CD14-positive monocyte (primary cell): ENCODE measurements at regions not wholly inside any gene's neighbourhood (a gene's known extent, or its start where the extent isn't known, plus 50 kb on each side); places are given as distances from the start of the nearest gene placed in this dataset.

Source experiments
- DNase-seq, 3 donors: peaks; one replicate each; pipeline ENCODE4 v3.0.0-alpha.2; 2011 to 2022
- H2AFZ ChIP-seq: 2 replicates; pipeline ENCODE4 v1.6.0; 2012; ENCODE audit warnings: mild to moderate bottlenecking, low read depth, low read length, inconsistent platforms; ENCODE audit not compliant: insufficient read depth, poor library complexity, severe bottlenecking
- H3K27ac ChIP-seq, 2 donors: 1 replicate in 1 of 2; 2 replicates in 1 of 2; pipeline ENCODE4 v1.5.1; 2012 to 2013; ENCODE audit warnings: low read length in 2 of 2, control low read depth in 1 of 2, inconsistent platforms in 1 of 2, low read depth in 1 of 2, mild to moderate bottlenecking in 1 of 2
- H3K27me3 ChIP-seq, 2 donors: one replicate each; pipeline versions ENCODE4 v1.6.0 to v1.6.1; 2011 to 2013; ENCODE audit warnings: low read length in 2 of 2; ENCODE audit not compliant: control insufficient read depth in 2 of 2, insufficient read depth in 2 of 2
- H3K36me3 ChIP-seq, 2 donors: replicated peaks in 1 of 2; 1 replicate in 1 of 2; 2 replicates in 1 of 2; pipeline versions ENCODE4 v1.5.1 to v1.6.1; 2012 to 2013; ENCODE audit warnings: low read length in 2 of 2, control low read depth in 1 of 2, inconsistent platforms in 1 of 2, mild to moderate bottlenecking in 1 of 2; ENCODE audit not compliant: insufficient read depth in 2 of 2, control insufficient read depth in 1 of 2
- H3K4me1 ChIP-seq, 2 donors: 1 replicate in 1 of 2; 2 replicates in 1 of 2; pipeline versions ENCODE4 v1.5.1 to v1.6.1; 2012 to 2013; ENCODE audit warnings: low read length in 2 of 2, control low read depth in 1 of 2, inconsistent platforms in 1 of 2, mild to moderate bottlenecking in 1 of 2, moderate library complexity in 1 of 2; ENCODE audit not compliant: insufficient read depth in 2 of 2, control insufficient read depth in 1 of 2
- H3K4me2 ChIP-seq: replicated peaks from 2 replicates; pipeline ENCODE3; 2012; ENCODE audit warnings: low read length, moderate library complexity, mild to moderate bottlenecking; ENCODE audit not compliant: poor library complexity, severe bottlenecking; ENCODE audit errors: extremely low read depth
- H3K4me3 ChIP-seq, 3 experiments: fragments of 200-600 bp in 1 of 3; sonication (generic) in 1 of 3; replicated peaks in 1 of 3; 1 replicate in 2 of 3; 2 replicates in 1 of 3; pipeline ENCODE4 v1.5.1; 2011 to 2013; ENCODE audit warnings: low read length in 3 of 3, mild to moderate bottlenecking in 3 of 3, control low read depth in 2 of 3, low read depth in 2 of 3, inconsistent platforms in 1 of 3, moderate library complexity in 1 of 3
- H3K79me2 ChIP-seq: 2 replicates; pipeline ENCODE4 v1.6.0; 2012; ENCODE audit warnings: mild to moderate bottlenecking, control low read depth, inconsistent platforms, low read length, moderate library complexity; ENCODE audit not compliant: insufficient read depth
- H3K9ac ChIP-seq: 2 replicates; pipeline ENCODE4 v1.6.0; 2017; ENCODE audit warnings: low read length, mild to moderate bottlenecking; ENCODE audit not compliant: insufficient read depth, poor library complexity, severe bottlenecking
- H3K9me3 ChIP-seq, 2 donors: replicated peaks in 1 of 2; 1 replicate in 1 of 2; 2 replicates in 1 of 2; pipeline versions ENCODE4 v1.5.1 to v1.6.1; 2012 to 2013; ENCODE audit warnings: low read length in 2 of 2, control low read depth in 1 of 2; ENCODE audit not compliant: control insufficient read depth in 1 of 2, insufficient read depth in 1 of 2
- H4K20me1 ChIP-seq: 2 replicates; pipeline ENCODE4 v1.6.0; 2012; ENCODE audit warnings: mild to moderate bottlenecking, low read length, control low read depth, moderate library complexity; ENCODE audit not compliant: insufficient read depth
- H3K27ac Mint-ChIP-seq, 7 donors: one replicate each; pipeline ENCODE4 v1.8.0; 2020; ENCODE audit warnings: mild to moderate bottlenecking in 7 of 7, mixed read lengths in 7 of 7, moderate library complexity in 6 of 7, inconsistent platforms in 2 of 7
- H3K27me3 Mint-ChIP-seq, 3 donors: one replicate each; pipeline ENCODE4 v1.8.0; 2021 to 2022; ENCODE audit warnings: low read depth in 3 of 3, mild to moderate bottlenecking in 3 of 3, mixed read lengths in 3 of 3, moderate library complexity in 3 of 3, inconsistent platforms in 1 of 3
- H3K36me3 Mint-ChIP-seq, 2 donors: one replicate each; pipeline ENCODE4 v1.8.0; 2020; ENCODE audit warnings: mixed read lengths in 2 of 2, inconsistent platforms in 1 of 2, mild to moderate bottlenecking in 1 of 2
- H3K4me1 Mint-ChIP-seq: one replicate; pipeline ENCODE4 v1.8.0; 2020; ENCODE audit warnings: mild to moderate bottlenecking, mixed read lengths
- H3K4me3 Mint-ChIP-seq, 2 donors: one replicate each; pipeline ENCODE4 v1.8.0; 2020; ENCODE audit warnings: mild to moderate bottlenecking in 2 of 2, mixed read lengths in 2 of 2, moderate library complexity in 1 of 2
- H3K9me3 Mint-ChIP-seq, 7 donors: one replicate each; pipeline ENCODE4 v1.8.0; 2020 to 2022; ENCODE audit warnings: mixed read lengths in 7 of 7, mild to moderate bottlenecking in 6 of 7, moderate library complexity in 6 of 7, inconsistent platforms in 2 of 7
- WGBS: methylation state at CpG from one replicate; pipeline ENCODE4 v1.1.5; 2013; ENCODE audit warnings: missing lambda C conversion rate; ENCODE audit not compliant: insufficient coverage; 5-methylcytosine and 5-hydroxymethylcytosine counted together
- intact Hi-C, 2 donors: fragments of 100-400 bp; cut with micrococcal nuclease; formaldehyde crosslinking; loops; one replicate each; pipeline versions ENCODE4 v1.15.0 to v1.15.1; 2023
- TF ChIP-seq, protein P1 (sequence below): fragments of 200-600 bp; IDR thresholded peaks from one replicate; pipeline ENCODE4 v1.8.0; 2022; ENCODE audit warnings: antibody characterized with exemption, mild to moderate bottlenecking

DNA sequence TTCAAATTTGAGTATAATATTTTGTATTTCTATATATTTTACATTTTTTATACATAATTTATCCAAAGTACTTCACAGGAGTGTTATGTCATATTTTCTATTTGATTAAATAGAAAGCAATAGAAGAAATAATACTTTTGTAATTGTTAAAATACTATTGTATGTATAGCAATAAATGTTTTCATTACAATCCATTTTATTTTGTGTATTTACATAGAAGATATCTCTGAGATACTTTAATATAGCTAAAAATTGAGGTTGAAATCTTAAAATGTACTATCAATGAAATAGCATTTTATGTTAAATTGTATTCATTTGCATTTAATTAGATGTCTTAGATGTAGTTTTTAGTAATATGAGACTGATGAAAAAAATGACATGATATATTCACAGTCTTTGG lies 1109.6 kb upstream of the MIR17HG start:
- Histone ChIP-seq H3K79me2 (no peaks in the 10 kb centered on the region), H3K9ac (no peak overlapping the region), H3K9me3 (peaks cover 4 to 13% of the 10 kb centered on the region in 2 donors), H3K27me3 (no peaks in the 10 kb centered on the region), H4K20me1 (no peaks in the 10 kb centered on the region), H3K4me2 (no peak overlapping the region), H3K27ac (no peak overlapping the region), H3K36me3 (no peaks in the 10 kb centered on the region), H2AFZ (no peak overlapping the region), H3K4me1 (no peaks in the 10 kb centered on the region), H3K4me3 (no peak overlapping the region)
- Mint-ChIP-seq H3K4me3 (no peak overlapping the region), H3K36me3 (no peaks in the 10 kb centered on the region), H3K27ac (no peak overlapping the region), H3K27me3 (peaks cover 0 to 5% (median 0%) of the 10 kb centered on the region in 3 donors), H3K9me3 (peaks cover 0 to 15% (median 7%) of the 10 kb centered on the region in 7 donors), H3K4me1 (no peaks in the 10 kb centered on the region)
- DNase-seq = no peak
- intact Hi-C loops = no loop called here
- TF ChIP-seq, protein P1, sequence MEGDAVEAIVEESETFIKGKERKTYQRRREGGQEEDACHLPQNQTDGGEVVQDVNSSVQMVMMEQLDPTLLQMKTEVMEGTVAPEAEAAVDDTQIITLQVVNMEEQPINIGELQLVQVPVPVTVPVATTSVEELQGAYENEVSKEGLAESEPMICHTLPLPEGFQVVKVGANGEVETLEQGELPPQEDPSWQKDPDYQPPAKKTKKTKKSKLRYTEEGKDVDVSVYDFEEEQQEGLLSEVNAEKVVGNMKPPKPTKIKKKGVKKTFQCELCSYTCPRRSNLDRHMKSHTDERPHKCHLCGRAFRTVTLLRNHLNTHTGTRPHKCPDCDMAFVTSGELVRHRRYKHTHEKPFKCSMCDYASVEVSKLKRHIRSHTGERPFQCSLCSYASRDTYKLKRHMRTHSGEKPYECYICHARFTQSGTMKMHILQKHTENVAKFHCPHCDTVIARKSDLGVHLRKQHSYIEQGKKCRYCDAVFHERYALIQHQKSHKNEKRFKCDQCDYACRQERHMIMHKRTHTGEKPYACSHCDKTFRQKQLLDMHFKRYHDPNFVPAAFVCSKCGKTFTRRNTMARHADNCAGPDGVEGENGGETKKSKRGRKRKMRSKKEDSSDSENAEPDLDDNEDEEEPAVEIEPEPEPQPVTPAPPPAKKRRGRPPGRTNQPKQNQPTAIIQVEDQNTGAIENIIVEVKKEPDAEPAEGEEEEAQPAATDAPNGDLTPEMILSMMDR = no peak

DNA sequence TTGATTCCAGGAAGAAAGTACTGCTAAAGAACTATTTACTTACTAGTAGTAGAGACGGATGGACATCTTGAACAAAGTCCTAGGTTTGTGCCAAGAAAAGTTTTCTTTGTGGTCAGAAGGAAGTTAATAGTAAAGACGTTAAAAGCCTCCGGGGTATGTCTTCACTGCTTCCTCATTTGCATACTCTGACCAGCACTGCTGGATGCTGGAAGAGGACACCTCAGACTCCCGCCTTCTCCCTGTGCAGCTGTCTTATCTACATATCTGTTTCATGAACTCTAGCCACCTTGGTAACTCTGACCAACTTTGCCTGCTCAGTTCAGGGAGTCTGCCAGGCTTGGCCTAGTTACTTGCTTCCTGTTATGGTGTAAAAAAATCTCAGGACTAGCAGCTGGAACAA lies 1109.1 kb upstream of the MIR17HG start:
- intact Hi-C loops = no loop called here
- H3K9me3 Mint-ChIP-seq = peaks cover 0 to 13% (median 7%) of the 10 kb centered on the region in 7 donors

More for the DNA sequence above, 1109.1 kb upstream of the MIR17HG start:
- no peak for DNase-seq
- TF ChIP-seq, protein P1 = no peak
- H3K4me1 ChIP-seq = no peaks in the 10 kb centered on the region
- no peak overlapping the region for H3K4me2 ChIP-seq
- H4K20me1 ChIP-seq = no peaks in the 10 kb centered on the region
- H3K4me3 Mint-ChIP-seq = no peak overlapping the region
- no peak overlapping the region for H2AFZ ChIP-seq
- H3K4me3 ChIP-seq = no peak overlapping the region
- peaks cover 4 to 12% of the 10 kb centered on the region in 2 donors for H3K9me3 ChIP-seq
- no peaks in the 10 kb centered on the region for H3K27me3 ChIP-seq
- H3K36me3 ChIP-seq = no peaks in the 10 kb centered on the region
- H3K9ac ChIP-seq = no peak overlapping the region
- H3K79me2 ChIP-seq = no peaks in the 10 kb centered on the region
- no peak overlapping the region for H3K27ac ChIP-seq
- no CpG with 5 or more reads among the region's 4 CpGs for WGBS
- no peaks in the 10 kb centered on the region for H3K4me1 Mint-ChIP-seq
- no peaks in the 10 kb centered on the region for H3K36me3 Mint-ChIP-seq
- peaks cover 0 to 5% (median 0%) of the 10 kb centered on the region in 3 donors for H3K27me3 Mint-ChIP-seq
- peak overlapping the region in 1 of 7 donors; percentile 35 for H3K27ac Mint-ChIP-seq
